Neural cell (in vitro differentiated cells): ENCODE measurements at regions not wholly inside any gene's neighbourhood (a gene's known extent, or its start where the extent isn't known, plus 50 kb on each side); places are given as distances from the start of the nearest gene placed in this dataset.

Experiments
- H2AFZ ChIP-seq: fragments of 200-600, 300-800 bp; sonication (generic), shearing (Covaris generic); 2 replicates; pipeline ENCODE4 v1.6.0; 2014; ENCODE audit warnings: low read depth, mild to moderate bottlenecking, antibody characterized with exemption, low read length, moderate library complexity
- H3F3A ChIP-seq: fragments of 200-600 bp; shearing (Covaris generic); 2 replicates; pipeline ENCODE4 v1.6.1; 2016; ENCODE audit warnings: mild to moderate bottlenecking, moderate library complexity, mixed read lengths, antibody characterized with exemption, low read length; ENCODE audit not compliant: insufficient read depth, poor library complexity, severe bottlenecking
- H3K27ac ChIP-seq: fragments of 200-600, 300-800 bp; sonication (generic), shearing (Covaris generic); 2 replicates; pipeline ENCODE4 v1.5.1; 2014; ENCODE audit warnings: mild to moderate bottlenecking, low read length, moderate library complexity
- H3K27me3 ChIP-seq: fragments of 300-800, 200-600 bp; sonication (generic), shearing (Covaris generic); 2 replicates; pipeline ENCODE4 v1.6.0; 2014; ENCODE audit warnings: mild to moderate bottlenecking, low read depth, low read length, moderate library complexity; ENCODE audit not compliant: insufficient read depth
- H3K36me3 ChIP-seq: fragments of 300-800, 200-600 bp; sonication (generic), shearing (Covaris generic); 2 replicates; pipeline ENCODE4 v1.5.1; 2014; ENCODE audit warnings: mild to moderate bottlenecking, antibody characterized with exemption, low read length, moderate library complexity; ENCODE audit not compliant: insufficient read depth
- H3K4me2 ChIP-seq: fragments of 300-800, 200-600 bp; sonication (generic), shearing (Covaris generic); 2 replicates; pipeline ENCODE4 v1.6.0; 2014; ENCODE audit warnings: mild to moderate bottlenecking, low read length
- H3K4me3 ChIP-seq: fragments of 300-800, 200-600 bp; sonication (generic), shearing (Covaris generic); 2 replicates; pipeline ENCODE4 v1.5.1; 2014; ENCODE audit warnings: mild to moderate bottlenecking, low read length, moderate library complexity
- H3K79me2 ChIP-seq: fragments of 200-600 bp; shearing (Covaris generic); replicated peaks from 2 replicates; pipeline ENCODE4 v1.6.0; 2014; ENCODE audit warnings: mild to moderate bottlenecking, low read length, moderate library complexity; ENCODE audit not compliant: insufficient read depth
- H3K9ac ChIP-seq: fragments of 300-800, 200-600 bp; sonication (generic), shearing (Covaris generic); 2 replicates; pipeline ENCODE4 v1.6.1; 2016; ENCODE audit warnings: mild to moderate bottlenecking, low read length, mixed read lengths
- H3K9me2 ChIP-seq: fragments of 200-600 bp; shearing (Covaris generic); 2 replicates; pipeline ENCODE4 v1.6.1; 2016; ENCODE audit warnings: mild to moderate bottlenecking, low read length, mixed read lengths; ENCODE audit not compliant: insufficient read depth
- H3K9me3 ChIP-seq: fragments of 200-600, 300-800 bp; sonication (generic), shearing (Covaris generic); 2 replicates; pipeline ENCODE4 v1.6.1; 2016; ENCODE audit warnings: mild to moderate bottlenecking, mixed run types, low read length, moderate library complexity, mixed read lengths
- H4K20me1 ChIP-seq: fragments of 200-600 bp; shearing (Covaris generic); 2 replicates; pipeline ENCODE4 v1.6.1; 2016; ENCODE audit warnings: mild to moderate bottlenecking, mixed run types; ENCODE audit not compliant: insufficient read depth
- CTCF ChIP-seq: fragments of 450-650 bp; IDR thresholded peaks from 2 replicates; pipeline ENCODE4 v1.5.1; 2014; ENCODE audit warnings: antibody characterized with exemption, mild to moderate bottlenecking, moderate library complexity; ENCODE audit not compliant: poor library complexity, severe bottlenecking
- EP300 ChIP-seq: fragments of 450-650 bp; conservative IDR thresholded peaks from 2 replicates; pipeline ENCODE4 v1.6.1; 2014; ENCODE audit warnings: antibody characterized with exemption, mild to moderate bottlenecking, moderate library complexity; ENCODE audit not compliant: poor library complexity, severe bottlenecking
- EZH2 ChIP-seq: fragments of 200-600, 300-800 bp; shearing (Covaris generic), sonication (generic); IDR thresholded peaks from 2 replicates; pipeline ENCODE4 v1.6.1; 2014; ENCODE audit warnings: antibody characterized with exemption, low read length, borderline replicate concordance, mild to moderate bottlenecking; ENCODE audit not compliant: insufficient read depth, poor library complexity, severe bottlenecking
- MXI1 ChIP-seq: fragments of 450-650 bp; conservative IDR thresholded peaks from 2 replicates; pipeline ENCODE4 v1.6.1; 2014; ENCODE audit warnings: antibody characterized with exemption, mild to moderate bottlenecking; ENCODE audit not compliant: poor library complexity, severe bottlenecking
- POLR2AphosphoS5 ChIP-seq: IDR thresholded peaks from 2 replicates; pipeline ENCODE4 v1.6.1; 2012
- RAD21 ChIP-seq: fragments of 450-650 bp; conservative IDR thresholded peaks from 2 replicates; pipeline ENCODE4 v1.6.1; 2014; ENCODE audit warnings: antibody characterized with exemption, mild to moderate bottlenecking, moderate library complexity
- REST ChIP-seq: IDR thresholded peaks from 2 replicates; pipeline ENCODE4 v1.6.1; 2012; ENCODE audit warnings: borderline replicate concordance
- SMC3 ChIP-seq: fragments of 450-650 bp; conservative IDR thresholded peaks from 2 replicates; pipeline ENCODE4 v1.6.1; 2014; ENCODE audit warnings: antibody characterized with exemption, mild to moderate bottlenecking, moderate library complexity; ENCODE audit not compliant: poor library complexity
- TAF1 ChIP-seq: IDR thresholded peaks from 2 replicates; pipeline ENCODE4 v1.6.1; 2012; ENCODE audit warnings: low read depth

GRCh38 chr13:34172048-34172447 lies 354.1 kb downstream of the RFC3 start:
- no peaks in the 10 kb centered on the region for H3K36me3 ChIP-seq
- H3K9me2 ChIP-seq, result no peaks in the 10 kb centered on the region
- H3K27ac ChIP-seq, result no peak overlapping the region
- no peaks in the 10 kb centered on the region for H3K79me2 ChIP-seq
- no peaks in the 10 kb centered on the region for H3K9me3 ChIP-seq
- no peaks in the 10 kb centered on the region for H3K27me3 ChIP-seq
- no peak overlapping the region for H3K4me3 ChIP-seq
- TF ChIP-seq RAD21 (no peak), POLR2AphosphoS5 (no peak), MXI1 (no peak), CTCF (no peak), SMC3 (no peak), EP300 (no peak), TAF1 (no peak), EZH2 (no peak), REST (no peak)
- no peak overlapping the region for H2AFZ ChIP-seq
- H3K4me2 ChIP-seq, result no peak overlapping the region
- no peaks in the 10 kb centered on the region for H3F3A ChIP-seq
- H3K9ac ChIP-seq, result no peak overlapping the region
- H4K20me1 ChIP-seq, result no peaks in the 10 kb centered on the region

- H3K27me3 ChIP-seq, result no peaks in the 10 kb centered on the region
- H3K79me2 ChIP-seq, result no peaks in the 10 kb centered on the region
- H3K4me2 ChIP-seq, result no peak overlapping the region
- H3F3A ChIP-seq, result no peaks in the 10 kb centered on the region
- no peaks in the 10 kb centered on the region for H4K20me1 ChIP-seq
- no peak for TF ChIP-seq RAD21
- no peaks in the 10 kb centered on the region for H3K9me2 ChIP-seq
- H3K9me3 ChIP-seq, result no peaks in the 10 kb centered on the region
- H3K27ac ChIP-seq, result no peak overlapping the region
- H2AFZ ChIP-seq, result no peak overlapping the region
- no peak overlapping the region for H3K4me3 ChIP-seq
- no peak overlapping the region for H3K9ac ChIP-seq
- no peaks in the 10 kb centered on the region for H3K36me3 ChIP-seq
These were observed 356.8 kb downstream of the RFC3 start for GRCh38 chr13:34174671-34175145.

GRCh38 chr13:34175551-34175950 lies 357.6 kb downstream of the RFC3 start:
- Histone ChIP-seq H4K20me1 (no peaks in the 10 kb centered on the region), H3K9me3 (no peaks in the 10 kb centered on the region), H3K4me2 (no peak overlapping the region), H2AFZ (no peak overlapping the region), H3K79me2 (no peaks in the 10 kb centered on the region), H3K9me2 (no peaks in the 10 kb centered on the region), H3K27me3 (no peaks in the 10 kb centered on the region), H3K9ac (no peak overlapping the region), H3K27ac (no peak overlapping the region), H3K36me3 (no peaks in the 10 kb centered on the region), H3K4me3 (no peak overlapping the region), H3F3A (no peaks in the 10 kb centered on the region)
- TF ChIP-seq EZH2 (no peak), RAD21 (no peak), POLR2AphosphoS5 (no peak), MXI1 (no peak), TAF1 (no peak), REST (no peak), EP300 (no peak), CTCF (no peak), SMC3 (no peak)
